Stomach smooth muscle (tissue), 2 donors: ENCODE measurements at regions not wholly inside any gene's neighbourhood (a gene's known extent, or its start where the extent isn't known, plus 50 kb on each side); places are given as distances from the start of the nearest gene placed in this dataset.

ENCODE experiments used
- H3K27ac ChIP-seq: one replicate; pipeline ENCODE4 v1.7.0; 2013; ENCODE audit warnings: mild to moderate bottlenecking, low read length, inconsistent platforms
- H3K27me3 ChIP-seq, 2 donors: one replicate each; pipeline ENCODE4 v1.7.0; 2013; ENCODE audit warnings: low read length in 2 of 2; ENCODE audit not compliant: insufficient read depth in 2 of 2, control insufficient read depth in 1 of 2
- H3K36me3 ChIP-seq, 2 donors: one replicate each; pipeline ENCODE4 v1.7.0; 2013; ENCODE audit warnings: low read length in 2 of 2; ENCODE audit not compliant: control insufficient read depth in 2 of 2, insufficient read depth in 2 of 2
- H3K4me1 ChIP-seq: one replicate; pipeline ENCODE4 v1.7.0; 2013; ENCODE audit warnings: low read length; ENCODE audit not compliant: control insufficient read depth, insufficient read depth
- H3K4me3 ChIP-seq, 2 donors: one replicate each; pipeline ENCODE4 v1.7.0; 2013; ENCODE audit warnings: low read length in 2 of 2
- H3K9ac ChIP-seq, 2 donors: one replicate each; pipeline ENCODE4 v1.7.0; 2013; ENCODE audit warnings: low read length in 2 of 2, mild to moderate bottlenecking in 1 of 2
- H3K9me3 ChIP-seq, 2 donors: one replicate each; pipeline ENCODE4 v1.7.0; 2013; ENCODE audit warnings: low read length in 2 of 2; ENCODE audit not compliant: control insufficient read depth in 2 of 2
- donor health status: healthy.
- donor health status: Pancreatic carcinoma.

DNA sequence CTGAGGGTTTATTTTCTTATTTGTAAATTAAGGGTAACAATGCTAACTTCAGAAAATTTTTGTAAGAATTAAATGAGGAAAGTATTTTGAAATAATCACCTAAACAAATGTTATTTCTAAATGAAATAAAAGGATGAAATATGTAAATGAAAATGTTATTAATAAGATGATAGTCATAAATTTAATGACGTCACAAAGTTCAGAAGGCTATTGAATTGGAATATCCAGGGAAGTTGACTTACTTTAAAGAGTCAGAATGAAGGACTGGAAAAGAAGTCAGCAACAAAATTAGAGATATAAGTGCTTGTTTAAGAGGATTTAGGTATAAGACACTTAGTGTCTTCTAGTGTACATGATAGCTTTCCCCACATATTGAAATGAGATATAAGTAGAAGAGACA lies 732.6 kb upstream of the CDH7 start:
- H3K27me3 ChIP-seq = no peaks in the 10 kb centered on the region
- H3K4me3 ChIP-seq = no peak overlapping the region
- no peak overlapping the region for H3K27ac ChIP-seq
- H3K36me3 ChIP-seq = no peaks in the 10 kb centered on the region
- no peak overlapping the region for H3K9ac ChIP-seq
- no peaks in the 10 kb centered on the region for H3K4me1 ChIP-seq
- no peaks in the 10 kb centered on the region for H3K9me3 ChIP-seq

DNA sequence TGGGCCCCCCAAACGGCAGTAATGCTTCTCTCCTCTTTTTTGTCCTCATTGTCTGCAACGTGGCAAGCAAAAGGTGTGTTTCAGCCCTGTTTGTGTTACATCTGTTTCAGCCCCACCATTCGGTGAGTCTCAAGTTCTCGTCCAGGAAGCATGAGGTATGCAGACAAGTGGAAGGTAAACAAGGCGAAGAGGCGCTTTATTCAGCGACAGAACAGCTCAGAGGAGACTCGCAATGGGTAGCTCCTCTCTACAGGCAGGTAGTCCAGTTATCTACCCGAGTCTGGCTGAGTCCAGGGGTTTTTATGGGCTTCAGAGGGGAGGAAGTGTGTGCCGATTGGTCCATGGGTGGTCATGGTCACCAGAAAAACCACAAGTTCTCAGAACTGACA lies 733.4 kb upstream of the CDH7 start:
- Histone ChIP-seq H3K4me1 (no peaks in the 10 kb centered on the region), H3K9ac (no peak overlapping the region), H3K36me3 (no peaks in the 10 kb centered on the region), H3K4me3 (no peak overlapping the region), H3K9me3 (no peaks in the 10 kb centered on the region), H3K27ac (no peak overlapping the region), H3K27me3 (no peaks in the 10 kb centered on the region)

DNA sequence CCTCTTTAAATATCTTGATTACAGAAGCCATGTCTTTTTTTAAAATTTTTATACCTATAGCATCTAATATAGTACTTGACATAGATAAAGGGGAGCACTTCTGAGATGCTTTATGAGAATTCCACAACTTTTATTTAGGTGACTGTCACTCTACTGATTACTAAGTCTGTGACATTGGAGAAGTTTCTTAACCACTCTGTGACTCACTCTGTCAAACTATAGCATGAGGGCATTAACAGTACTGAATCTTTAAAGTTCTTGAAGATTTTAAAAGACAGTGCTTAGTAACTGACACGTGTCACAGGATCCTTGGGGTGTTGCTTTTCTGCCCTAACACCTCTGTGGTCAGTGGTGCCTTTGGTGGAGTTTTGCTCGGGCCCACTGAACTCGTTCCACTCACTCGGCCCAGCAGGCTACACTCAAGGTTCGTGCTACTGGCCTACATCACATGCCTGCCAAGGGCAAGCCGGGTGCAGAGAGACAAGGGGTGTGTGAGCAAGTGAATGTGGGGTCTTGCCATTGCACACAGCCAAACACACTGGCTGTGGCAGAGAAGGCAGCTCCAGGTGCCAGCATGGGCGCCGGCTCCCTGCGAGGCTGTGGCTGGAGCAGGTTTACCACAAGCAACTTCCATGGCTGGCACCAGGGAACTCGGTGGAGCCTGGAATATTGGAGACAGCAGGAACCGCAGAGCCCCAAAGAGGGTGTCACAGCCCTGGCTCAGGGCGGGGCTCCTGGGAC lies 734.0 kb upstream of the CDH7 start:
- no peaks in the 10 kb centered on the region for H3K4me1 ChIP-seq
- no peaks in the 10 kb centered on the region for H3K27me3 ChIP-seq
- H3K9me3 ChIP-seq = no peaks in the 10 kb centered on the region
- no peak overlapping the region for H3K9ac ChIP-seq
- H3K36me3 ChIP-seq = no peaks in the 10 kb centered on the region
- no peak overlapping the region for H3K27ac ChIP-seq
- no peak overlapping the region for H3K4me3 ChIP-seq

DNA sequence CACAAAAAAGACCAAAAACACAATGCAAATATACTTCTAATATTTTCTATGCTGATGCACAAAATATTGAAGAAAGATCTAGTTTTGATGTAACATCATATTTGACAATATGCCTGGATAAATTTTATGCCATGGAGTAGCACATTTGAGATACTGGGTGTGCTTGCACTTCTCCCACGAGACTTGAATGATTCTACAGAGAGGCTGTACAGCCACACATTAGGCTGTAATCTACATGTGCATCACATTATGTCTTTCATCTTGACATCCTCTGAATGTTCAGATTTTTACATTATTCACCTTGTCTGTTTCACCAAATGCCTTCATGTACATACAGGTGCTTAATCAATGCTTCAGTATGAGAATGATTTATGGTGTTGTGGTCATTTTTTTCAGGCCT lies 756.4 kb upstream of the CDH7 start:
- Histone ChIP-seq H3K9ac (no peak overlapping the region), H3K27ac (no peak overlapping the region), H3K9me3 (no peaks in the 10 kb centered on the region), H3K36me3 (no peaks in the 10 kb centered on the region), H3K27me3 (no peaks in the 10 kb centered on the region), H3K4me1 (no peaks in the 10 kb centered on the region), H3K4me3 (no peak overlapping the region)

DNA sequence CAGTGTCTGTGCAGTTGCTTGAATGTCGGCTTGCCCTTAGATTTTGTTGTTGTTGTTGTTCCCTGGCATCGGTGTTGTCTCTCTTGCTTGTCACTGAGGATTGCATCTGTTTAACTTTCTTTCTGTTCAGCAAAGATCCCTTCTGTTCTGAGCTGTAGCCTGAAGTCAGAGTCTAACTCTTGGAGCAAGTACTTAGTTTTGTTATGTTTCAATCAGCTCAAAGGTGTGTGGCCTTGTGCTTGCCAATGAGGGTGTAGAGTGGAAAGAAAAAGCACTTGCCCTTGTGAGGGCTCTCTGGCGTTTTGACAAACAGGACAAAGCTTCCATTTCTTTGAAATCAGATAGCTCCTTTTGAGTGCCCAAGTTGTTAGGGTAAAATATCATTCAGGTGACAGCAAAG lies 757.1 kb upstream of the CDH7 start:
- Histone ChIP-seq H3K4me1 (no peaks in the 10 kb centered on the region), H3K27ac (no peak overlapping the region), H3K27me3 (no peaks in the 10 kb centered on the region), H3K36me3 (no peaks in the 10 kb centered on the region), H3K9ac (no peak overlapping the region), H3K9me3 (no peaks in the 10 kb centered on the region), H3K4me3 (peak overlapping the region; percentile 9 to 23)

DNA sequence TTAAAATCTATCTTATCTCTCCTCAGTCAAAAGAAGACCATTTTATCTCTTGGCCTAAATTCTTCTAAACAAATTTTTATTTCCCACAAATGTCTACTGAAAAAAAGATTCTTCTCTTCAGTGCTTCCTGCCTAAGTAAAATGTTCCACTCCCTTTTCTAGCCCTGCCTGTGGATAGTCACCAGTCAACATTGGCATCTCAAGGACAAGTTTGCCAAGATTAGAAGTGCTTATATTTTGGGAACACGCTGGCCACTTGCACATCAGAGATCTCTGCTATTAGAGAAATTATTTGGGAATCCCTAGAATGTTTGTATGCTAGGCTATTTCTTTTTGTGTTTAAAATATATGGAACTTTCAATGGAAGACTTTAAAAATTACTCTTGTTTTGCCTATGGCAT lies 758.2 kb upstream of the CDH7 start:
- Histone ChIP-seq H3K9me3 (no peaks in the 10 kb centered on the region), H3K4me3 (no peak overlapping the region), H3K27ac (no peak overlapping the region), H3K9ac (no peak overlapping the region), H3K4me1 (no peaks in the 10 kb centered on the region), H3K36me3 (no peaks in the 10 kb centered on the region), H3K27me3 (no peaks in the 10 kb centered on the region)

DNA sequence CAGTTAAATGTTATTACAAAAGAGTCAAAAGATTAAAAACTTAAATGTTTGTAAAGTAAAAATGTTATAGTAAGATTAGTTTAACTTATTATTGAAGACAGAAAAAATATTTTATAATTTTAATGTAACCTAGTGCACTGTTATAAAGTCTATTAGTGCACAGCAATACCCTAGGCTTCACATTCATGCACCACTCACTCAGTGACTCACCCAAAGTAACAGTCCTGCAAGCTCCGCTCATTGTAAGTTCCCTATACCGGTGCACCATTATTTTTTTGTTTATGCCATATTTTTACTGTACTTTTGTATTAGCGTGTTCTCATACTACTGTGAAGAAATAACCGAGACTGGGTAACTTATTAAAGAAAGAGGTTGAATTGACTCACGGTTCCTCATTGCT lies 759.7 kb upstream of the CDH7 start:
- H3K27me3 ChIP-seq = no peaks in the 10 kb centered on the region
- no peaks in the 10 kb centered on the region for H3K4me1 ChIP-seq
- H3K36me3 ChIP-seq = no peaks in the 10 kb centered on the region
- H3K9me3 ChIP-seq = no peaks in the 10 kb centered on the region
- H3K4me3 ChIP-seq = no peak overlapping the region
- no peak overlapping the region for H3K9ac ChIP-seq
- no peak overlapping the region for H3K27ac ChIP-seq

DNA sequence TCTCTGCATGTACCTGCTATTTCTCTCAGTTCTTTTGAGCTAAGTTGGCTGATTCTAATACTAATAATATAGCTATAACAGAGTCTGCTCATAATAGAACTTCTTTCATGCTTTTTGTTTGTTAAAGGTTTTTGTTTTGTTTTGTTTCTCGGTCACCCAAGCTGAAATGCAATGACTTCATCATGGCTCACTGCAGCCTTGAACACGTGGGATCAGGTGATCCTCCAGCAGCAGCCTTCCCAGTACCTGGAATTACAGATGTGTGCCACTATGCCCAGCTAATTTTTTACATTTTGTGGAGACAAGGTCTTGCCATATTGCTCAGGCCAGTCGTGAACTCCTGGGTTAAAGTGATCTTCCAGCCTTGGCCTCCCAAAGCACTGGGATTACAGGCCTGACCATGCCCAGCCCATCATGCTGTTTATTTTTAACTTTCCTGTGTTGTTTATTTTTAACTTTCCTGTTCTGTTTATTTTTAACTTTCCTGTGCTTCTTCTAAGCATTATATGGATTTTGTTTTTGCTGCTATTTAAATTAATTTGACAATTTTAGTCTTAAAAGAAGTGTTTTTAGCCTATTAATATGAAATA lies 763.8 kb upstream of the CDH7 start:
- H3K4me3 ChIP-seq = no peak overlapping the region
- no peak overlapping the region for H3K27ac ChIP-seq

DNA sequence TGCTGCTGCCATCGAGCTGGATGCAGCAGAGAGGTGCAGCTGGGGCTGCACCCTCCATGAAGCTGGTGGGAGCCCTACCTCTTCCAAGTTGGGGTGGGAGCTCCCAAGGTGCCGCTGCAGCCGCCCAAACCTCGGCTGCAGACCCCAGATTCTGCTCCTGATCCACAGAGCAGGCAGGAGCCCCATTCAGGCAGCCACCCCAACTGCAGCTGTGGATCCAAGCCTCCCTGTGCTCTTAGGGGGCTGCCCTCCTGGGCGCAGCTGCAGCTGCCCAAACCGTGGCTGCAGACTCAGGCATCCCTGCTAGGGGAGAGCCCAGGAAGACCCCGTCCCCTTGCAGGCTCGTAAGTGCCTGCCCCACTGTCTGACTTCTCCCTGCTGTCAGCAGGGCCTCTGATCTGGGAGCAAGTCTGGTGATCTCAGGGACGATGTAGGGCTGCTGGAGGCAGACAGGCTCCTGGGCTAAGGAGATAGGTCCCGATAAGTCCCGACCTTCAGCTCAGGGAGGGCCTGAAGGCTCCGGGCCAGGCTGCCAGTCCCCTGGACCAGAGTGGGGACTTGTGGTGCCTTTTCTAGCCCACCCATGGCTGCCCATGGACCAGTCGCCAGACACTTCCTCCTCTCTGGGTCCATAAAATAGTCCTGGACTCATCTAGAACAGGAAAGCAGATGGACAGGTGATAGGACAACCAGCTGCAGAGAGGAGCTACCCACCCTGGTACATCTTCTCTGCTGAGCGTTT lies 767.1 kb upstream of the CDH7 start:
- Histone ChIP-seq H3K36me3 (no peaks in the 10 kb centered on the region), H3K4me1 (no peaks in the 10 kb centered on the region), H3K4me3 (no peak overlapping the region), H3K27ac (no peak overlapping the region), H3K9ac (no peak overlapping the region), H3K9me3 (no peaks in the 10 kb centered on the region), H3K27me3 (no peaks in the 10 kb centered on the region)

More for the DNA sequence above, 763.8 kb upstream of the CDH7 start:
- no peak overlapping the region for H3K9ac ChIP-seq
- H3K27me3 ChIP-seq = no peaks in the 10 kb centered on the region
- H3K36me3 ChIP-seq = no peaks in the 10 kb centered on the region
- no peaks in the 10 kb centered on the region for H3K4me1 ChIP-seq
- no peaks in the 10 kb centered on the region for H3K9me3 ChIP-seq

DNA sequence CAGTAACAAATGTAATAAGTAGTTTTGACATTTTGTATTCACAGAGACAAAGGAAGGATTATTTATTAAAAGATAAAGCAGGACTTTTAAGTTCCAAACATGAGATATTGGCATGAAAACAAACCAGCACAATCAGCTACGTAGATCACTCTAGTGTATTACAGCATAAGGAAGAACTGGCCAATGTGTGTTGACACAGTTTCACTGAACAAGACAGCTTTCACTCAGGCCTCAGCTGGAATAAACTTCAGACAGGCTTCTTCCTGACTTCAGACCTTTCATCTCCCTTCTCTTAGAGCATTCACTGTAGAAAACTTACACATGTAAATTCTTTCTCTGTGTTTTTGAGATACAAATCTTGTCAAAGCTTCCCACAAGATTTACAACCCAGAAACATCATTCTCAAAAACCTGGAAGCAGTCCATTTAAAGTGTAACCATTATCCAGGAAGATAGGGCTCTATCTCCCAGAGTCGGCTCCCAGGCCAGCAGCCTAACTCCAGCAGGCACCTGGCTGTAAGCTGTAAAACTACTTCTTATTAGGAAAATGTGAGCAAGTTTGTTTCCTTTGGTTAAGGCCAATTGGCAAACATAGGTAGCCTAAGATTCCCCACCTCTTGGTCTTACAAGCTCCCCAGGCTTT lies 768.3 kb upstream of the CDH7 start:
- Histone ChIP-seq H3K9me3 (no peaks in the 10 kb centered on the region), H3K4me1 (no peaks in the 10 kb centered on the region), H3K4me3 (no peak overlapping the region), H3K36me3 (no peaks in the 10 kb centered on the region), H3K9ac (no peak overlapping the region), H3K27me3 (no peaks in the 10 kb centered on the region), H3K27ac (no peak overlapping the region)
